Activated effector memory CD4-positive, alpha-beta T cell treated with Interleukin-2 at 50 U/mL for 16 hours (primary cell): ENCODE measurements at regions not wholly inside any gene's neighbourhood (a gene's known extent, or its start where the extent isn't known, plus 50 kb on each side); places are given as distances from the start of the nearest gene placed in this dataset.
"Not testable (repeated sequence)": the region's sequence is repeated elsewhere in the genome, so short reads cannot be mapped to it uniquely, and the experiment has no call there.

Source experiments
- DNase-seq: peaks from one replicate; pipeline ENCODE4 v3.0.0-alpha.2; 2020

DNA sequence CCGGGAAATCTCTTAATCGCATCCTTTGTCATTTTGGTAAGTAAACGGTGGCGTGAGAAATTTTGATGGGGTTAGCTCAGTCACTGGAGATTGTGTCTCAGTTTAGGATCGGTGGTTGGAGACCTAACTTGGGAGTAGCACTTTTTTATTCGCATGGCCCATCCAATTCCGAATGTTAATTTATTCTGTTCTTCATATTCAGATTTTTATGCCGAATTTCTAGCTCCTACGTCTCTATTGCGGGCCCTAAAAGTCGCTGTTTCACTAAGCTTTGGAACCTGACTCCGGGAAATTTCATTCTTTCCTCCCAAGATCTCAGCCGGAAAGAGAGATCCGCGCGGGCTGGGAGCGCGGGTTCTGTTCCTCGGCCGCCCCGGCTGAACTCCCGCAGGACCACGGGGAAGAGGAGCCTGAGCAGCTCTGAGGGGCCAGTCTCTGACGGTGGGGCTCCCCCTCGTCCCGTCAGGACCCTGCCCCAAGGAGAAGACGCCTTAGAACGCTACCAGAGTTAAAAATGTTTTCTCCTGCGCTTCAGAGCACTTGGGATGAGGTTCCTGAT lies 279.7 kb downstream of the FAM72C start:
- no peak for DNase-seq

DNA sequence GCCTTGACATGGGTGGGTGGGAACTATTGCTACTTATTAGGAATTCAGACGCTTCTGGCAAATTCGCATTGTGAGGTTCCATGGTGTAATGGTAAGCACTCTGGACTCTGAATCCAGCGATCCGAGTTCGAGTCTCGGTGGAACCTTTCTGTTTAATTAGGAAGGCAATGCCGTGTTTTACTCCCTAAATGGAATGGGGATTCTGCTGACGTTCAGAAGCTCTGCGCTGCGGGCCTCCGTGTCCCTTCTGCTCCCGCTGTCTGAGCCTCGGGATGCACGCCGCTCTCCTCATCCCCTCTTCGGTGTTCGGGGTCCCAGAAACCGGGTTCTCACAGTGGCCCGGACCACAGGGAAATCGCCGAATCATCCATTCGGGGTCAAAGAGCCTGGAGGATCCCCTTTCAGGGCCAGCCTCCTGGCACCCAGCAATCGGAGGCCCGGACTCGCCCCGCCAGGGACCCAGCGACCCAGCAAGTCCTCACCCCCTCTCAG lies 280.3 kb downstream of the FAM72C start:
- DNase-seq, result no peak

DNA sequence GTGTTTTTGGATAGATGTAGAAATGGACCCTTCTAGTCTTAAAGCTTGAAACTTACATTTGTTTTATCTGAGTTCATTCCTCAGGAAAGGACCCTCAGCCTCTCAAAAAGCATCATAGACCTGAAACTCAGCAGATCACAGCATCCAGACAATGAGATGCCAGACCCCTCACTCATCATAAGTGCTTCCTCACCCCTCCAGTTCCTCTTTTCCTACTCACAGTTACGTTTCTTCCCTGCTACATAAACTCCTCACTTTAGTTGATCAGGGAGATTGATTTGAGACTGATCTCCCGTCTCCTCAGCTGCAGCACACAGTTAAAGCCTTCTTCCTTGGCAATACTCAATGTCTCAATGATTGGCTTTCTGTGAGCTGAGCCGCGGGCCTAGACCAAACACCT lies 282.0 kb downstream of the FAM72C start:
- no peak for DNase-seq

DNA sequence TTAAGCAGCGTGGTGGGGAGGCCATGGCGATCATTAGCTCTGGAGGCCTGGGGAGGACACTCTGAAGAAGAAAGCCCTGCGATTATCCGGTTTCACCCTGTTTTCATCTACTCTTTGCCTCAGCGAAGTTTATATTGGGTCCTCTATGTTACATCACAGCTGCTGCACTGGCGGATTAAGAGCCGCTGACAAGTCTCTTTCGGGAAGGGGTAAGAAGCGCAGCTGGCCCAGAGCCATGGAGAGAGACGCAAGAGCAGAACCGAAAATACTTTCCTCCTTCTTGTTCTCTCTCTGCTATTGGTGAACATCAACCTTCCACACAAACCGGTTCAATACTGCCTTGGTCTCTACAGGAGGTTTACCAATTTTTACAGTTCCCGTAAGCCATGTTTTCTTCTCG lies 291.5 kb downstream of the FAM72C start:
- no peak for DNase-seq

DNA sequence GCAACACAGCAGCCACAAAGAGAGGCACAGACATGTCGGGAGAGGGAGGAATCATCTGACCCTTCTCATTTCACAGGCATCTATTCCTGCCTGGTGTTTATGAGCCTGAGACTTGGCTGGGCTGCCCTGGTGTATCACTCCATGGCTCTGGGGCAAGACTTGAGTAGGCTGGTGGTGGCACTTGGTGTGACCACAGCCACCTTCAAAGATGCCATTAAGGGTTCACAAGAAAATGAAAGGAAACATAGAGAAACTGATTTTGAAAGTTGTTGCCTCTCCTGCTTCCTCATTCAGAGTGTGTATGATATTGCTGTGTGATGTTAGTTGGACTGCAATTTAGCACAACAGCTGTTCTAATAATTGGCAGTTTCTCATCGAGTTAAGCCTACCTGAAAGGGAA lies 298.8 kb downstream of the FAM72C start:
- DNase-seq, result no peak

DNA sequence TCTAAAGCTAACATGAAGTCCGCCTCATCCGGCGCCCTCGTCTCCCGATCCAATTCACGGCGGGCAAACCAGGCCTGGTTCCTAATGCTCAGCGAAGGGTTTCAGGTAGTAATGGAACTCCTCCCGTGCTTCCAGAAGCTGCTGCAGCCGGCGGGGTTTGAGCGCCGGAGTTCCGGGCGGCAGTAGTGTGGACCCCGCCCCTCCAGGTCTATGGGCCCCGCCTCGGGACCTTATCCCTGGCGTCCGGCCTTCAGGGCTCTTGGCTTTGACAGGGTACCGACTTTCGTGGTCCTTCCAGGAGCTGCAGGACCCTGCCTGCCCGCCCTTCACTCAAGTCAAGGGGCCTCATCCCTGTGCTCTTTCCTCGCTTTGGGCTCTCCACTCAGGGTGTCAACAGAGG lies 304.1 kb downstream of the FAM72C start:
- no peak for DNase-seq

DNA sequence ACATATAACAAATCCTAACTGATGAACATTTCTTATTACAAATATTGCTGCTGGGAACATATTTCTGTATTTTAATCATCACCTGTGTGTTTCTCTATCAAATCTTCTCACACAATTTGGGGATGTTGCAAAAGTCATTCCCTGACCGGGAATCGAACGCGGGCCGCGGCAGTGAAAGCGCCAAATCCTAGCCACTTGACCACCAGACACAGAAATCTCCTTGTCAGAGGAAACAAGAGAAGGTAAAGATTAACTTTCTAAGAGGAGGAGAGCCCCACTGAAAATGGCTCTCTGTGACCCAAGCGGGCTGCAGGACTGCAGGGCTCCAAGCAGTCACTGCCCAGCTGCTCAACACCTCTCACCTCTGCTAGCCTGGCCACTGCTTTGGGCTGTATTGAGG lies 304.9 kb downstream of the FAM72C start:
- no peak for DNase-seq

DNA sequence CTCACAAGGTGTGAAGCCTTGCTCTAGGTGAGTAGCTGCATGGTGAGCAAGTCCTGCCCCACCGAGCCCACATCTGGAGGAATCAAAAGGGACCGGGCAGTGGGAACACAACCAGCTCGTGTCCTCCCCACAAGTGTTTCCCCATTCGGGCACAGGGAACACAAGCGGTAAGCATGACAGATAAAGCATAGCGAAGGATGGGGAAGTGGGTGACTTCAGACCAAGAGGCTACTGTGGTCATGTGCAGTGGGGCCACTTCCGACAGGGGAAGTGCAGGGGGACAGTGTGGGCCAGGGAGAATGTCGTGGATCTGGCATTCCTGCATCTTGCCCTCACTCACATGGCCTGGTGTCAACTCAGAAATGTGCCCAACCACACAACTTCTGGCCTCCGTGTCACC lies 306.2 kb downstream of the FAM72C start:
- DNase-seq, result no peak

DNA sequence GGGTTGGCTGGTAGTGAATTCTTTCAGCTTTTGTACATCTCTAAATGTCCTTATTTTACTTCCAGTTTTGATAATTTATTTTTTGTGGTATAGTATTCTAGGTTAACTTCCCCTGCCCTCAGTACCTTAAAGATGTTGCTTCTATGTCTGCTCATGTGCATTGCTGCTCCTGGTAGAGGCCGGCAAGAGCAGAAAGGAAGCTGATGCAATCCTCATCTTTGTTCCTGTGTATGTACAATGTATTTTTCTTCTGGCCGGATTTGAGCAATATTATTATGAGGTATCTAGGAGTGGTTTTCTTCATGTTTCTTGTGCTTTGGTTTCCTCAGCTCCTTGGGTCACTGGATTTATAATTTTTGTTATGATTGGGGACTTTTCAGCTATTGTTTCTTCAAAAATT lies 308.7 kb downstream of the FAM72C start:
- DNase-seq, result not testable (repeated sequence)

DNA sequence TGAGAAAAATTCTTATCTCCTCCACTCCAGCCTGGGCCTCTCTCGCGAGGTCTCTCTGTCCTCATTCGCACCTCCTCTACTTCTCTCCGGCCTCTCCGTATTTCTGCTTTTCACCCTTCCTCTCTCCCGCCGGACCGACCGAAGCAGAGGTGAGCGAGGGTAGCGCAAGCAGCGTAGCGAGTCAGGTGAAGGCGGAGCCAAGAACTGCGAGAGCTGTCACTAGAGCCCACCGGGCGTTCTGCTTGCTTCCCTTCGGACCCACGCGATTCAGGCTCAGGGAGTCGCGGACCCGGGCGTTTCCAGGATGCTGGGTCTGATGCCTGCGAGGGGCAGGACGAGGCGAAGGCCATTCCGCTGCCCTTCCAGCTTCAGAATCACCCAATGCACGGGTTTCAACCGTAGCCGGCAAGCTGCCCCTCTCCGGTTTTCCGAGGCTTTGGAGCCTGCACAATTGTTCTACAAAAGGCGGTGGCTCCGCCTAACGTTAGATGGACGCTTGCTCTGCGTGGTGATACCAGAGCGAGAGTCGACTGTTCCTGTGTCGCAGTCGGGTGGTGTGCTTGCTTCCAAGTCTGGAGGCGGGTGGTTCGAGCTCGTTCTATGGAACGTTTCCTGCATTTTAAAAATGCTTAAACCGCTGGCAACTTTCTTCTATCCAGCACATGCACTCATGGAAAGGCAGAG lies 310.2 kb downstream of the FAM72C start:
- no peak for DNase-seq

DNA sequence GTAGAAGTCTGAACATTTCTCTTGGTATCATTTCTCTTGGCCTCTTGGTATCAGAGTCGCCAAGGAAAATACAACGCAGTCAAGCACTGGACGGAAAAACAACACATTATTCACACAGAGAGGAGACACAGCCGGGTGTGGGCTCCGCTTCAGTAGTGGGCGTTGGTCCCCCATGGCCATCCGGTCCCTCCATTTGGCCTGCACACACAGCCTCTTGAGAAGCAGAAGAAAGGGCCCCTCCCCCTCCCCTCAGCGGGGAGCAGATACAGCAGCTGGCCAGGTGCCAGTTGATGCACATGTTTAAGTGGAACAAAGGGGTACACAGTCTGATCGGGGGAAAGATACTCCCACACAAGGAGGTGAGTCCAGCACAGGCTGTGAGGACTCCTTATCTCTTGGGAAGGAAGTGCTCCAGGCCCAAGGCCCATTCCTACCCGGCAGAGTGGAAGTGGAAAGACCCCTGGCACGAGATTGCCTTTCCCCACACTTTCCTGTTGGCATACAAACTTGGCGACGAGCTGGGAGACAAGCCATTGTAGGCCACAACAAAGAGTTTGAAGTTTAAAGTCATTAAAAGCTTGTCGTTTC lies 311.3 kb downstream of the FAM72C start:
- DNase-seq, result no peak

DNA sequence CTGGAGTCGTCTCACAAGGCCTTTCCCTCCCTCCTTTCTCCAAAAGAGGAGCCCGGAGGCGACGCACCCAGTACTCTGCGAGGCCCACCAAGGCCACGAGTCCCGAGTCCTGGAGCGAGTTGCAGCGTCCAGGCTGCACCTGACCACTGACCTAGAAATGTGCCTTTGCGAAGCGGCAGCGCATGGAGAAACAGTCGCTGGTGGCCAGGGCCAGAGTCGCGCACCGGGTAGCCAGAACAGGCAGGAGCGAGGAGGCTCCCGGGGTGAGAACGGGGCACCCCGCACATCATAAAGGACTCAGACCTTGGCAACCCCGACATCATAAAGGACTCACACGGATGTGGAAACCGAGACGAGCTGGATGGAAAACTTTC lies 318.4 kb downstream of the FAM72C start:
- DNase-seq, result no peak

DNA sequence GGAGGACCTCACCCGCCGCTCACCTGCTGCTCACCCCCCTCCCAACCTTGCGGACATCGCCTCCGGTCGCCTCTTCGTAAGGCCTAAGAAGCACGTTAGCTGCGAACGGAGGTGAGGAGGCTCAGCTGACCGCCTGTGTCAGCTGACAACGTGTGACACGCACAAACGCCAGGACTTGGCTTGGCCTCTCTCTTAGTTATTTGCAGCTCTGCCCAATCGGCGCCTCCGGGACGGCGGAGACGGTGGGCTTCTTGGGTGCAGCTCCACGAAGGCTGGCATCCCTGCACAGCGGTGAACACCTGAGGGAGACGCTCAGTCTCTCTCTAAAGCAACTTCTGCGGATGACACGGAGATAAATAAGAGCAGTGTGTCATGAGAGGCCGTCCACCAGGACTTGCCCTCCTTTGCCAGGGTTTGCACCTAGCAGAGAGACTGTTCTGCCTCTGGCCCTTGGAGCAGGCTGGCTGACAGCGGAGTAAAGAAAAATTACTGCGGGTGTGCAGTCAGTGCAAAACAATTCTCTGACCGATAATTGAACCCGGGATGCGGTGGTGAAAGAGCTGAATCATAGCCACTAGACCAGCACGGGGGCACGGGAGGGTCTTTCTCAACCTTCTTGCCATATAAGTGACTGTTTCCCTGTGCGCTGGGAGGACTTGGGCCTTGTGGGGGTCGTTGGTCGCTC lies 318.9 kb downstream of the FAM72C start:
- DNase-seq, result no peak

DNA sequence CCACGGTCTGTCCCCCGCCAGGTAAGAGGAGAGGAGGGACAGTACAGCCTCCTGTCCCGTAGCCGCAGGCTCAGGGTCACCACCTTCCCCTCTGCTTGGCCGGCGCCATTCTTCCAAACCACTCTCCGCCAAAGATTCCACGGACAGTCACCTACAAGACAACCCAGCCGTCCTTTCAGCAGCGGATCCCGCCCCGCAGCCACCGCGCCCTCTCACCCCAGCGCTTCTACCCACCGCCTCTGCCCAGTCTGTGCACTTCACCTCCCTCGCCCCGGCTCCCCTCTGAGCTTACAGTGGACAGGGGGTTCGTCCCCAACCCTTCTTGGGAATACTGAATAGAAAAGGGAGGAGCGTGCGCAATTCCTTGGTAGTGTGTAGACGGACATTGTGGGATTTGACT lies 319.6 kb downstream of the FAM72C start:
- DNase-seq, result no peak

DNA sequence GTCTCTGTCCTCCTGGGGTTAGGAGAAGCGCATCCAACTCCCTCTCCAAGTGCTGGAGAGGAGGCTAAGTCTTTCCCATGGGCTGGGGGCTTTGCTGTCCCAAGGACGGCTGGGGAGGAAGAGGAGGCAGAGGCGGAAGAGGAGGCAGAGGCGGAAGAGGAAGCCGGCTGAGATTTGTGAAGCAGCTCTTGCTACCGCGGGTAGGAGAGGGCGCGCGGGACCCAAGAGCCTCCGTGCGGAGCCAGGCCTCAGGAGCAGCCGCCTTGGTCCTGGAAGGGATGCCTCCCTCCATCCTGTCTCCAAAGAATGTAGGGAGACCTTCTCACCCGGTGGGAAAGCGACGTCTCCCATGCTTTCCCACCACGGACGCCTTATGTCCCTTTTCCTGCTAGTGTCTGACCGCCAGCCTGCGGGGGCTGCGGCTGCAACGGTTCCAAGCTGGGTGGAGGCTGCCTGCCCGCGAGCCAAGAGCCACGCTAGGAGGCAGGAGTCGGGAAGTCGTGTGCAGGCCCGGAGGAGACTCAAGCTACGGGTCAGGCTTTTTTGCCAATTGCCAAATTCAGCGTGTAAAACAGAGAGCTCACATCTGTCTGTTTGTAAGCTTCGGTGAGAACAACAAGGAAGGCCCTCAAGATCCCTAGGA lies 320.3 kb downstream of the FAM72C start:
- no peak for DNase-seq

DNA sequence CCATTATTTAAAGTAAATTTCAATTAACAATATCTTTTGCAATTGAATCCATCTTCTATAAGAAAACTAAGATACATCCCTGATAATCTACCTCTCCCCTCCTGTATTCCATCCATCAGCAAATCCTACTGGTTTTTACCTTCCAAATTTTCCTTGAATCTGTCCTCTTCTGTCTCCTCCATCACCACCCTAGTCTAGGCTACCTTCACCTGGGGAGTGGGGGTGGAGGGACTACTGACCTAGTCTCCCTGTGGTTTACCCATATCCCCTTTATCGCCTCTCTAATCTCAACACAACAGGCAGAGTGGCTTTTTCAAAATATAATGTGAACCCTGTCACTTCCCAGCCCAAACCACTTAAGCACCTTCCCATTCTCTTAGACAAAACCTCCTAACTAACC lies 327.8 kb downstream of the FAM72C start:
- not testable (repeated sequence) for DNase-seq

DNA sequence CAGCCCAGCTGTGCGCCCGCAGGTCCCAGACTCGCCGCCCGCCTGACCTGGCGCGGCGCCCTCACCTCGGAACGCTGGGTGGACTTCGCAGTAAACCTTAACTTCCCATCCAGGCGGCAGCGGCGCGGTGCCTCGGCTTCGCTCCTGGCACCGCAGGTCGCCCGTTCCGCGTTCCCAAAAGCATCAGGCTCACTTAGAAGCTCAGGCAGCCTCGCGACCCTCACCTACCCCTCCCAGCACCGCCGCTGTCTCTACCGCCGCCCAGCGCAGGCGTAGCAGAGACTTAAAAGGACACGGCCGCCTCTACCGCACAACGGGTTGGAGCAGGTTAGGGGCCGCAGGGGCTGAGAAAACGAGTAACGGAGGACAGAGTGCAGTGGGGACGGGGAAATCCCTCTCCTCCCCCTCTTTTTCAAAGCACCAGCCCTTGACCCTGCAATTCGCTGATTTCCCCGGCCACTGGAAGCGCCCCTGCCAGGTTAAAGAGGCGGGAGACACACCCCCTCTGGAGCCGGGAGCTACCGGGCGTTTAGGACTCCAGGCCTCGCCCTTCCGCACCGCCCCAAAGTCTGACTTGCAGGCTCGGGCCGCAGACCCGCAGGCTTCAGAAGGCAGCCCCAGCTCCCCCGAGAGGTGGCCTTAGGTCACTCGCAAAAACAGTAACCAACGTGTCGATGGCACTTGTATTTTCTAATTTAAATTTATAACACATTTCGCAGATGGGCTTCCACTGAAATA lies 328.5 kb downstream of the FAM72C start:
- no peak for DNase-seq

DNA sequence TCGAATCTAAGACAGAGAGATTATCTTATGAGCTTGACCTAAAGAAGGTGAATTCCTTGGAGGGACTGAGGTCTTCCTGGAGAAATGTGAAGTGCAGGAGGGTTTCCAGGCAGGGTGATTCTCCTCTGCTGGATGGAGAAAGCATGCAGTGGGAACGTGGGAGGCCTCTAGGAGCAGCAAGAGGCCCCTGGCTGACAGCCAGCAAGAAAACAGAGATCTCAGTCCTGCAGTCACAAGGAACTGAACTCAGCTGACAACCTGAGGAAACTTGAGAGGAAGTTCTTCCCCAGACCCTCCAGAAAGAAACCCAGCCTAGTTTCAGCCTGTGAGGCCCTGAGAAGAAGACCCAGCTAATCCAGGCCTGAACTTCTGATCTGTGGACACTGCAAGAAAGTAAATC lies 345.9 kb downstream of the FAM72C start:
- DNase-seq, result no peak

DNA sequence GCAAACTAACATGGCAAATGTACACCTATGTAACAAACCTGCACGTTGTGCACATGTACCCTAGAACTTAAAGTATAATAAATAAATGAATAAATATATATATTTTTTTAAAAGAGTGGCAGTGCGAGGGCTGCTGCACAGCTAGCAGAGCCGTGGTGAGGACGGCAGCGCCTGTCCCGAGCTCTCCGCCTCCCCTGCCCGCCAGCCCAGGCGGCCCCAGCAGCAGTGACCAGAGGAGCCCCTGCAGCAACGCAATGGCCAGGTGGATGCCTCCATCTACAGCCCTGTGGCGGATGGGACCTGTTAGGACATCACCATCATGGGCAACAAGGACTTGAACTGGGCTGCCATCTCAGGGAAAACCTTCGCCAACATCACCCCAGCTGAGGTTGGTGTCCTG lies 351.9 kb downstream of the FAM72C start:
- DNase-seq, result no peak

DNA sequence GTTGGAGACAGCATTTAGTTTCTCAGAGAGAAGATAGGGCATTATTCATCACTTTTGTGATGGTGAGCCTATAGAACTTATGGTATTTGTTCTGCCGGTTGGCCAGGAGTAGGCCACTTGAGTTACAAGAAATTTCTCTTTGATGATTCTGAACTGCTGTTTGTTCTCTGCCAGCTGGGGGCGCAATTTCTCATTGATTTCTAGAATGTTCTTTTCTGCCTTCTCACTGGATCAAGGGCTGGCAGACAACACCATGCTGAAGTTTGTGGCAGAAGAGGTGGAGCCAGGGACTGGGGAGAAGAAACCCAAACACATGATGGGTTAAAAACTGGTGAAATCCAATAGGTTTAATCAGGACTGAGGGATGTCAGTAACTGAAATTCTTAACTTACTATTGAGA lies 360.6 kb downstream of the FAM72C start:
- no peak for DNase-seq

DNA sequence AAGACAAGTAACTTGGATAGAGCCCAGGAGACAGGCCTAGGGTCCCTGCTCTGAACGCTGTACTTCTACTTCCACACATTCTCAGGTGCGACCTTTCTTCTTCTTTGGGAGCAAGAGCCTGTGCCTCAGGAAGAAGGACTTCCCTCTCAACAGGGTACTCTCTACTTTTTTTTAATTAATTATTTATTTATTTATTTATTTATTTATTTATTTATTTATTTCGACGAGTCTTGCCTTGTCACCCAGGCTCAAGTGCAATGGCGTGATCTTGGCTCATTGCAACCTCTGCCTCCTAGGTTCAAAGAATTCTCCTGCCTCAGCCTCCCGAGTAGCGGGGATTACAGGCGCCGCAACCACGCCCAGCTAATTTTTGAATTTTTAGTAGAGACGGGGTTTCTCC lies 361.6 kb downstream of the FAM72C start:
- DNase-seq, result no peak

DNA sequence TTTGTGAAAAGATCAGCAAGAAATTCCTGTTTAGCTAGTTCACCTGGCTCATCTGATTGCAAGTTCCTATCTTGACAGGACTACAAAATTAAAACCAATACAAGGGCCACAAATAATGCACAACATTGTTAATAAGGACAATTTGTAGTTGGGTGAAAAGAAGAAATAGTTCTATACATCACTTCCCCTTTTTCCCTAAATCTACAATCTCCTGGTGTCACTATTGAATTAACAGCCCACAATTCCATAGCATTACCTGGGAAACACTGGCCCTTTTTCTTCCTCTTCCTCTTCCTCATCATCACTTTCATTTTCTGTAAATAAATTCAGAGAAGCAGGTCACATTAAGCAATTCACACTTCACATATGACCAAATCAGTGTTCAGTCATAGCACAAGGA lies 366.9 kb downstream of the FAM72C start:
- no peak for DNase-seq

DNA sequence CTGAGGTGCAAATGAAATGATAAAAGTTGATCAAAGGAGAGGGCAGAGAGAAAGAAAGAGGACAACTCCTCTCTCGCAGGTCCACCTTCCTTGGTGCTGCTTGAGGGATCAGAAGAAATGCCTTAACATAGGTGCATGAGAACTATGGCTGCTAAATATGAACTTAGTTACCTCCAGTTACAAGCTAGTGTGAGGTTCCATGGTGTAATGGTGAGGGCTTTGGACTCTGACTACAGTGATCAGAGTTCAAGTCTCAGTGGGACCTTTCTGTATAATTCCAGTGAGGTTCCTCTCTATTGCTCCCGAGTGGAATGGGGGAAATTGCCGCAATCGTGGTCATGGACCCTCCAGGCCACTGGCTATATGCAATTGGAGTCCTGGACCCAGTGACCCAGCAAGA lies 387.3 kb downstream of the FAM72C start:
- no peak for DNase-seq
